ENCODE measurements at regions not wholly inside any gene's neighbourhood (a gene's known extent, or its start where the extent isn't known, plus 50 kb on each side); places are given as distances from the start of the nearest gene placed in this dataset.

DNA sequence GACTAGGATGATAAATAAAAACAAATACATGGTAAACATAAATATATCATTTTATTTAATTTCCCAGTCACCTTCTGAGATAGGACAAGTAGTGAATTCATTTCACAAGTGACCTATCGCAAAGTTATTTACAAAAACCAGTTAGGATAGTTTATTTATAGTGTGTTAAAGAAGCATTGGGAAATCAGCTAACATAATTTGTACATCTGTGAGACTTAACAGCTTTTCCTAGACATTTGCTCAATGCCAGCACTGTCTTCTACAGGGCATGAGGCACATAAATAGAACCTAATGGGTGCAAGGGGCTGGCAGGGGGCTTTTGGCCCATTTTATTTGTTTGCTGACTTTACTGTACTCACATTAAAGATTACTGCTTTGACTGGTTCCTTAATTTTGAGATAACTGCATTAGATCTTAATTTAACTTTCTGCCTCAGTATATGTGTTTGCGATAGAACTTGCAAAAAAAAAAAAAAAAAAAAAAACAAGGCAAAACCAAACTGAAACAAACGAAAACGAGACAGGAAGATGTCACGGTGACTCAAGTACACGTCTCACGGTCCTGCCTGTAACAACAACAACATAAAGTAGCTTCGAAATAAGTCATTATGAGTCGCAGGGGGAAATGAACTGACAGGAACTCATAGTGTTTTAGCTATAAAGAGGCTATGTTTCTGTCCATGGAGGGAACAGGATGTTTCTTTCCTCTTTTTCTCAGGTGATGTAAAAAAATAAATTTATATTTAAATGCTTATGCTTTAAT, 133.7 kb upstream of the GMDS start:
- TF ChIP-seq NR2F6 (IDR thresholded peaks at IDR 0.05): no peak
- no peak for TF ChIP-seq NR2F6 (CRISPR knock-in tag; IDR thresholded peaks at IDR 0.05)
- TF ChIP-seq ZNF589 (CRISPR knock-in tag; conservative IDR thresholded peaks at IDR 0.05): no peak
- TF ChIP-seq CTCF (CRISPR knock-in tag; IDR thresholded peaks at IDR 0.05): no peak
- TF ChIP-seq SIN3B (IDR thresholded peaks at IDR 0.05; ENCODE audit: low read length): no peak
- TF ChIP-seq RNF2 (conservative IDR thresholded peaks at IDR 0.05; ENCODE audit: low read depth): no peak
- TF ChIP-seq SP1 (IDR thresholded peaks at IDR 0.05): no peak
- no peak for TF ChIP-seq SP1 (CRISPR knock-in tag; IDR thresholded peaks at IDR 0.05)
- no peak for TF ChIP-seq FOXA3 (CRISPR knock-in tag; IDR thresholded peaks at IDR 0.05)
- TF ChIP-seq MXD4 (CRISPR knock-in tag; IDR thresholded peaks at IDR 0.05): no peak
